HG03575 (cell line): ENCODE measurements at regions not wholly inside any gene's neighbourhood (a gene's known extent, or its start where the extent isn't known, plus 50 kb on each side); places are given as distances from the start of the nearest gene placed in this dataset.
"Not testable (repeated sequence)": the region's sequence is repeated elsewhere in the genome, so short reads cannot be mapped to it uniquely, and the experiment has no call there.

ENCODE experiments used
- ATAC-seq: cut with Tn5 transposase; IDR thresholded peaks from one replicate; pipeline ENCODE4 v1.9.1; 2021; ENCODE audit not compliant: unreplicated experiment, insufficient number of reproducible peaks, low FRiP score; ENCODE audit errors: extremely low read depth

- no peak for ATAC-seq
Measured at GRCh38 chr4:60313611-60314178, 886.4 kb upstream of the ADGRL3 start.

DNA sequence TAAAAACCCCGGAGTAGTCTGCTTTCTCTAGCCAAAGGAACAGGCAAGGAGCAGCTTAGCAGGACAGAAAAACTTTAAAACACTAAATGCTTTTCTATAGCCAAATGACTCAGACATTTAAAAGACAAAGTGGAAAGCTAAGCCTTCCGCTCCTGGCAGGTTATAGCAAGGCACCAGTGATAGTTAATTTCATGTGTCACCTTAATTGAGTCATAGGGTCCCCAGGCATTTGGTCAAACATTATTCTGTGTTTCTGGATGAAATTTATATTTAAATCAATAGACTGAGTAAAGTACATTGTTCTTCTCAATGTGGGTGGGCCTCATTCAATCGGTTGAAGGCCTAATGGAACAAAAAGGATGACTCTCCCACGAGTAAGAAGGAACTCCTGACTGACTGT lies 885.7 kb upstream of the ADGRL3 start:
- ATAC-seq: no peak

- ATAC-seq: no peak
Measured at GRCh38 chr4:60315586-60315985, 884.5 kb upstream of the ADGRL3 start.

- ATAC-seq: no peak
Measured at GRCh38 chr4:60326735-60327134, 873.4 kb upstream of the ADGRL3 start.

DNA sequence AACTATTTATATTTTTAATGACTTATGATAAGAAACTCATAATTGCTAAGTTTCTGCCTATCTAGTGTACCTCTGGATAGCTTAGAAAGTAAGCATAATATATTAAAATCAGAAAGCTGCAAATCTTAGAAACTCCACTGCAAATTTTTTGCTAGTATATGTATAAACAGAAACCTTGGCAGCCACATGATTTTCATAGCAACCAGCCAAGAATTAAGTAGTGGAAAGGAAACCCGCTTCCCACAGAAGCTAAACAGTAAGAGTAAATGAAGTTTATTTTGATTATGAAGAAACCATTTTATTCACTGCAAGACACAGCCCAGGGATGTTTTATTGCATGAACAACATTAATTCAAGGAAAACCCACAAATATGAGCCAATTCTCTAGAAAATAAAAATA lies 872.5 kb upstream of the ADGRL3 start:
- ATAC-seq: no peak

DNA sequence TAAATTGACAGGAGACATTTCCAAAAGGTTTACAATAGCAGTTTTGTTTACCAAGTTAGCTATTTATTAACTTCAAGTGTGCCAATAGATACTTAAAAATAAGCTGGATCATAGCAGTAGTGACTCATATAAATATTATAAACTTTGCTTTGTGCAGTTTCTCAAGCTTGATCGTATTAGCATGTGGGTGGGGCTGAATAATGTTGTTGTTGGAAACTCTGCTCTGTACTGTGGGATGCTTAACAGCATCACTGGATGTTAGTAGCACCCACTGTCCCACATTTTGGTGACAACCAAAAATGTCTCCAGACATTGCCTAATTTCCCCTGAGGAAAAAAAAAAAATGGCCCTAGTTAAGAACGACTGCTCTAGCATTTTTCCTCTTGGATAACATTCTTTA lies 855.2 kb upstream of the ADGRL3 start:
- ATAC-seq: no peak

GRCh38 chr4:60345392-60345791 lies 854.7 kb upstream of the ADGRL3 start:
- no peak for ATAC-seq

- ATAC-seq: no peak
Measured at GRCh38 chr4:60359746-60360367, 840.3 kb upstream of the ADGRL3 start.

- ATAC-seq: no peak
Measured at GRCh38 chr4:60365176-60365575, 835.0 kb upstream of the ADGRL3 start.

- ATAC-seq: no peak
Measured at GRCh38 chr4:60366661-60367060, 833.5 kb upstream of the ADGRL3 start.

- no peak for ATAC-seq
Measured at GRCh38 chr4:60368986-60369385, 831.1 kb upstream of the ADGRL3 start.

GRCh38 chr4:60378010-60378409 lies 822.1 kb upstream of the ADGRL3 start:
- ATAC-seq: no peak

GRCh38 chr4:60384516-60384915 lies 815.6 kb upstream of the ADGRL3 start:
- no peak for ATAC-seq

- no peak for ATAC-seq
Measured at GRCh38 chr4:60389633-60390032, 810.5 kb upstream of the ADGRL3 start.

DNA sequence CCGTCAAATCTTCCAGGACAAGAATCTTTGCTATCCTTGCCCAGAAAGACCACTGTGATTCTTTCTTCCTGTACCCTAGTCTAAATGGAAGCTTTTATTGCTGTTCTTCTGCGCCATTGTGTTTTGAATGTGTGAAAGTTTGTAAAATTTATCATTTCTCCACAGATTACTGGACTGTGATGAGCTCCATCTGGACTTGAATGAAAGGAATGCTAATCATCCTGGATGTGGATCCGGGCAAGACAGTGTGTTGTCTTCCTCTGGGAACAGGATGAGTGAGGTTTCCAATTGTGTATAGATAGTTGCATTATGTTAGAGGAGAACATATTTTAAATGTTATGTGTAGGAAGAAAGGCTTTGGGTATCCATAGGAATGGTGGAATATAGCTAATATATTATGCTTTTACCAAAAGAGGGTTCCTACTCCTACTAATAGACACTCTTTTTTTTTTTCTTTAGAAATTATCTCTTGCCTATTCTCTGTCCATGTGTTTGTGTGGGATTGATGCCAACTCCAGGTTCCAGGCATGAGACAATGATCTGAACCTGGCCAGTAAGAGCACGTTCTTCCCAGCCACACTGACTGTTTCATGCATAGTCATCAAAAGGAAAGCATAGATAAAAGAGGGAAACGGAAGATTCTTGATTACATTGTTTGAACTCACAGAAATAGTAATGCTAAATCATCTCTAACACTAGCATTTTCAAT lies 803.6 kb upstream of the ADGRL3 start:
- no peak for ATAC-seq

- ATAC-seq: no peak
Measured at GRCh38 chr4:60400593-60400992, 799.5 kb upstream of the ADGRL3 start.

DNA sequence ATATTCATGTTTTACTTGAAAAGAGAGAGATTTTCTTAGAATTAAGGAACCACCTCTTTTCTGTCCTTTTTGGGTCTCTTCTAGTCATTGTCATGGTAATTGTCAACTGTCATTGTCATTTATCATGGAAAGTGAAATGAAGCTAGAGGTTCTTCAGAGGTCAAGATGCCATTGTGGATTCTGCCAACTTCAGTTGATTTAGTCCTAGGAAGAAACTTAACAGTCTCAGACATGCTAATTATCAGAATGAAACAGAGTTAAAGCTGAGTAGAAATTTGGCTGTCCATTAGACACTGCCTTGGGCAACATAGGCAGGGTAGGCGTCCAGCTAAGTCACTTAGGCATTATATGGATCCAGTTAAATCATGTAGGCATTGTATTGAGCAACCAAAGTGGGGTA lies 796.1 kb upstream of the ADGRL3 start:
- ATAC-seq: no peak

DNA sequence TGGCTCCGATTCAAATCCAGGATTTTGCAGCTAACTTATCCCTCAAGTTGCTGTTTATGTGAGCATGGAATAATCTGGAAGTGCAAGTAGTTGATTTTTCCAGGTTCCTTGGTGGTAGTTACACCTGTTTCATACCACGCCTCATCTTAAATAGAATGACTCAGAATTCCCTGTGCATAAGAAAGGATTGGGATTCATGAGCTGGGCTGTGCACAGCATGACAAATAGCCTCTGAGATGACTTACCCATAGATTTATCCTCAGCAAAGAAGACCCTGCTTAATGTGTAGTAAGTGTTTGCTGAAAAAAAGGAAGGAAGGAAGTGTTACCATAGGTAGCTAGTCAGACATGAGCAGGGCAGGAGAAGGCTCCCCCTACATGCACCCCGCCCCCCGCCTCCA lies 777.7 kb upstream of the ADGRL3 start:
- no peak for ATAC-seq

DNA sequence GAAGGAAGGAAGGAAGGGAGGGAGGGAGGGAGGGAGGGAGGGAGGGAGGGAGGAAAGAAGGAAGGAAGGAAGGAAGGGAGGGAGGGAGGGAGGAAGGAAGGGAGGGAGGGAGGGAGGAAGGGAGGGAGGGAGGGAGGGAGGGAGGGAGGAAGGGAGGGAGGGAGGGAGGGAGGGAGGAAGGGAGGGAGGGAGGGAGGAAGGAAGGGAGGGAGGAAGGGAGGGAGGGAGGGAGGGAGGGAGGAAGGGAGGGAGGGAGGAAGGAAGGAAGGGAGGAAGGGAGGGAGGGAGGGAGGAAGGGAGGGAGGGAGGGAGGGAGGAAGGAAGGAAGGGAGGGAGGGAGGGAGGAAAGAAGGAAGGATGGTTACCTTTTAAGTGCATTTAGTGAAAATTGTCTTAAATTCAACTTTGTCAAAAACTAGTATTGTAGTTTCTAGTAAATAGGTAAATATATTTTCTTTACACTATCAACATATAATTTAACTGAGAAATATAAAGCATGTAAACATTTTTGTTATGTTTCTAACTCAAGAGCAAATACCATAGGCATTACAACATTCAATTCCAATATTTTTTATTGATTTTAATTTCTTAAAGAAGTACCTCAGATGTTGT lies 776.4 kb upstream of the ADGRL3 start:
- ATAC-seq: not testable (repeated sequence)

DNA sequence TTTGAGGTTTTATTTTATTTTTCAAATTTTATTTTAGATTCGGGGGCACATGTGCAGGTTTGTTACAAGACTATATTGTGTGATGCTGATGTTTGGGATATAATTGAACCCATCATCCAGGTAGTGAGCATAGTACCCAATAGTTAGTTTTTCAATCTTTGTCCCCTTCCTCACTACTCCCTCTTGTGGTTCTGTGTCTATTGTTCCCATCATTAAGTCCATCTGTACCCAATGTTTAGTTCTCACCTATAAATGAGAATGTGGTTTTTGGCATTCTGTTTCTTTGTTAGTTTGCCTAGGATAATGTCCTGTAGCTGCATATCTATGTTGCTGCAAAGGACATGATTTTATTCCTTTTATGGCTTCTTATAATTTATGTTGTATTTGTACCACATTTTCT lies 767.2 kb upstream of the ADGRL3 start:
- ATAC-seq: no peak
